Smooth muscle cell (in vitro differentiated cells): ENCODE measurements at regions not wholly inside any gene's neighbourhood (a gene's known extent, or its start where the extent isn't known, plus 50 kb on each side); places are given as distances from the start of the nearest gene placed in this dataset.

Source experiments
- DNase-seq: peaks from one replicate; lab custom pipeline; 2025; ENCODE audit not compliant: unreplicated experiment; lab: John Stamatoyannopoulos, UW
- H2AFZ ChIP-seq: fragments of 200-600 bp; sonication (generic); 2 replicates; pipeline ENCODE4 v1.6.0; 2016; ENCODE audit warnings: antibody characterized with exemption, low read depth, mild to moderate bottlenecking
- H3F3A ChIP-seq: fragments of 200-600 bp; sonication (generic); 2 replicates; pipeline ENCODE4 v1.6.0; 2017; ENCODE audit warnings: antibody characterized with exemption, low read depth
- H3K27ac ChIP-seq: fragments of 200-600 bp; sonication (generic); 2 replicates; pipeline ENCODE4 v1.5.1; 2016; ENCODE audit warnings: low read depth, mild to moderate bottlenecking
- H3K27me3 ChIP-seq: fragments of 200-600 bp; sonication (generic); 2 replicates; pipeline ENCODE4 v1.6.1; 2016; ENCODE audit warnings: low read depth, mild to moderate bottlenecking
- H3K36me3 ChIP-seq: fragments of 200-600 bp; sonication (generic); 2 replicates; pipeline ENCODE4 v1.5.1; 2016; ENCODE audit warnings: low read depth
- H3K4me1 ChIP-seq: fragments of 200-600 bp; sonication (generic); 2 replicates; pipeline ENCODE4 v1.5.1; 2016; ENCODE audit warnings: low read depth
- H3K4me2 ChIP-seq: fragments of 200-600 bp; sonication (generic); 2 replicates; pipeline ENCODE4 v1.6.0; 2016; ENCODE audit warnings: mild to moderate bottlenecking
- H3K4me3 ChIP-seq: fragments of 200-600 bp; sonication (generic); 2 replicates; pipeline ENCODE4 v1.5.1; 2016; ENCODE audit warnings: mild to moderate bottlenecking
- H3K79me2 ChIP-seq: fragments of 200-600 bp; sonication (generic); 2 replicates; pipeline ENCODE4 v1.6.0; 2016; ENCODE audit warnings: low read depth, mild to moderate bottlenecking
- H3K9ac ChIP-seq: fragments of 200-600 bp; sonication (generic); 2 replicates; pipeline ENCODE4 v1.6.0; 2016; ENCODE audit warnings: low read depth
- H3K9me3 ChIP-seq: fragments of 200-600 bp; sonication (generic); replicated peaks from 2 replicates; pipeline ENCODE4 v1.5.1; 2016; ENCODE audit warnings: low read depth
- H4K20me1 ChIP-seq: fragments of 200-600 bp; sonication (generic); 2 replicates; pipeline ENCODE4 v1.6.0; 2016; ENCODE audit warnings: low read depth
- CTCF ChIP-seq: fragments of 200-600 bp; sonication (generic); IDR thresholded peaks from 2 replicates; pipeline ENCODE4 v1.5.1; 2017; ENCODE audit warnings: borderline replicate concordance, mild to moderate bottlenecking, antibody characterized with exemption; ENCODE audit not compliant: insufficient read depth, poor library complexity, severe bottlenecking
- WGBS: methylation state at CpG from one replicate; pipeline ENCODE4 v1.1.7; 2016; ENCODE audit warnings: low lambda C conversion rate; 5-methylcytosine and 5-hydroxymethylcytosine counted together

- Histone ChIP-seq H3K4me2 (no peak overlapping the region), H3K9ac (no peak overlapping the region), H4K20me1 (no peaks in the 10 kb centered on the region), H3K36me3 (no peaks in the 10 kb centered on the region), H3K27ac (no peak overlapping the region), H3K4me3 (no peak overlapping the region), H3K27me3 (no peaks in the 10 kb centered on the region), H2AFZ (no peak overlapping the region), H3F3A (no peaks in the 10 kb centered on the region), H3K79me2 (no peaks in the 10 kb centered on the region), H3K9me3 (no peaks in the 10 kb centered on the region), H3K4me1 (peaks cover 13% of the 10 kb centered on the region)
- DNase-seq: no peak
- TF ChIP-seq CTCF: no peak
Observed at GRCh38 chr9:71254592-71255277, 133.3 kb upstream of the TRPM3 start.

- Histone ChIP-seq H3K9me3 (no peaks in the 10 kb centered on the region), H3K4me2 (no peak overlapping the region), H3K27ac (no peak overlapping the region), H3K27me3 (no peaks in the 10 kb centered on the region), H3K4me1 (peaks cover 22% of the 10 kb centered on the region), H3K79me2 (no peaks in the 10 kb centered on the region), H3K4me3 (no peak overlapping the region), H3F3A (no peaks in the 10 kb centered on the region), H3K36me3 (no peaks in the 10 kb centered on the region), H2AFZ (no peak overlapping the region), H4K20me1 (no peaks in the 10 kb centered on the region), H3K9ac (no peak overlapping the region)
- TF ChIP-seq CTCF: no peak
- 71% methylated on average over 1 of the region's 1 CpG for WGBS
- no peak for DNase-seq
Observed at GRCh38 chr9:71253011-71253410, 131.6 kb upstream of the TRPM3 start.

- TF ChIP-seq CTCF: no peak
- no peak overlapping the region for H3K9ac ChIP-seq
- no peak overlapping the region for H3K4me3 ChIP-seq
- no peaks in the 10 kb centered on the region for H3F3A ChIP-seq
- no peak overlapping the region for H3K27ac ChIP-seq
- no peak overlapping the region for H3K4me2 ChIP-seq
- no peaks in the 10 kb centered on the region for H3K9me3 ChIP-seq
- no peak overlapping the region for H2AFZ ChIP-seq
- no peak for DNase-seq
- H3K27me3 ChIP-seq: no peaks in the 10 kb centered on the region
- no peaks in the 10 kb centered on the region for H3K36me3 ChIP-seq
- 22% methylated on average over 4 of the region's 4 CpGs for WGBS
- H4K20me1 ChIP-seq: no peaks in the 10 kb centered on the region
- H3K4me1 ChIP-seq: peaks cover 28% of the 10 kb centered on the region
- H3K79me2 ChIP-seq: no peaks in the 10 kb centered on the region
Observed at GRCh38 chr9:71250581-71250980, 129.2 kb upstream of the TRPM3 start.

- DNase-seq: no peak
- H3K4me1 ChIP-seq: peaks cover 28% of the 10 kb centered on the region
- H3K9me3 ChIP-seq: no peaks in the 10 kb centered on the region
- TF ChIP-seq CTCF: peak; percentile 76
- peak overlapping the region; percentile 53 for H3K4me2 ChIP-seq
- no peaks in the 10 kb centered on the region for H3F3A ChIP-seq
- no peaks in the 10 kb centered on the region for H3K36me3 ChIP-seq
- WGBS: 26% methylated on average over 5 of the region's 5 CpGs
- peak overlapping the region; percentile 4 for H2AFZ ChIP-seq
- H3K4me3 ChIP-seq: peak overlapping the region; percentile 6
- no peaks in the 10 kb centered on the region for H3K27me3 ChIP-seq
- no peak overlapping the region for H3K27ac ChIP-seq
- no peaks in the 10 kb centered on the region for H4K20me1 ChIP-seq
- H3K9ac ChIP-seq: no peak overlapping the region
- no peaks in the 10 kb centered on the region for H3K79me2 ChIP-seq
Observed at GRCh38 chr9:71249729-71250317, 128.4 kb upstream of the TRPM3 start.
